HEK293 (cell line): ENCODE measurements at regions not wholly inside any gene's neighbourhood (a gene's known extent, or its start where the extent isn't known, plus 50 kb on each side); places are given as distances from the start of the nearest gene placed in this dataset.

Experiments
- CTCF ChIA-PET: fragments of 350-600 bp; formaldehyde crosslinking; extraction: SDS; loops from one replicate; lab custom pipeline; 2021; ENCODE audit warnings: antibody characterized with exemption; lab: Yijun Ruan, JAX
- POLR2A ChIA-PET: fragments of 300-600 bp; formaldehyde crosslinking; extraction: SDS; loops from one replicate; lab custom pipeline; 2020; ENCODE audit warnings: antibody characterized with exemption, inconsistent platforms; lab: Yijun Ruan, JAX
- H3K27ac ChIP-seq: fragments of 200-500 bp; sonication (Bioruptor generic); 2 replicates; pipeline ENCODE4 v1.5.1; 2014; ENCODE audit warnings: low read depth, low read length, control low read depth, inconsistent platforms; ENCODE audit errors: extremely low read depth
- H3K36me3 ChIP-seq, 2 experiments: fragments of 200-500 bp in 1 of 2; sonication (Bioruptor generic) in 1 of 2; 1 replicate in 1 of 2; 2 replicates in 1 of 2; pipeline ENCODE4 v1.5.1; 2014 to 2017; ENCODE audit warnings: inconsistent platforms in 2 of 2, low read length in 2 of 2; ENCODE audit not compliant: control insufficient read depth in 2 of 2, insufficient read depth in 1 of 2
- H3K4me1 ChIP-seq: fragments of 200-500 bp; sonication (Bioruptor generic); 2 replicates; pipeline ENCODE4 v1.5.1; 2014; ENCODE audit warnings: mild to moderate bottlenecking, low read length, inconsistent platforms; ENCODE audit not compliant: control insufficient read depth, insufficient read depth
- H3K4me3 ChIP-seq: 2 replicates; pipeline ENCODE4 v1.5.1; 2011; ENCODE audit warnings: low read depth, mild to moderate bottlenecking, control low read depth, low read length, moderate library complexity
- H3K9me3 ChIP-seq: fragments of 200-500 bp; sonication (Bioruptor generic); 2 replicates; pipeline ENCODE4 v1.5.1; 2014; ENCODE audit warnings: low read depth, low read length, inconsistent platforms; ENCODE audit not compliant: control insufficient read depth, insufficient read depth
- BCL6B ChIP-seq: fragments of 450-650 bp; formaldehyde crosslinking; IDR thresholded peaks from 2 replicates; pipeline ENCODE4 v1.5.1; 2017; ENCODE audit warnings: missing biosample characterization, missing genetic modification characterization
- EGR2 ChIP-seq: fragments of 450-650 bp; formaldehyde crosslinking; IDR thresholded peaks from 2 replicates; pipeline ENCODE4 v1.5.1; 2016; ENCODE audit warnings: low read depth, missing biosample characterization, missing genetic modification characterization
- KLF8 ChIP-seq: fragments of 450-650 bp; formaldehyde crosslinking; IDR thresholded peaks from 2 replicates; pipeline ENCODE4 v1.5.1; 2016; ENCODE audit warnings: missing biosample characterization, missing genetic modification characterization
- MYNN ChIP-seq: fragments of 450-650 bp; formaldehyde crosslinking; IDR thresholded peaks from 2 replicates; pipeline ENCODE4 v1.5.1; 2016; ENCODE audit warnings: missing biosample characterization, missing genetic modification characterization, borderline replicate concordance
- SALL2 ChIP-seq: fragments of 450-650 bp; formaldehyde crosslinking; IDR thresholded peaks from 2 replicates; pipeline ENCODE4 v1.5.0; 2017; ENCODE audit warnings: missing biosample characterization, mild to moderate bottlenecking, missing genetic modification characterization, borderline replicate concordance
- ZBTB10 ChIP-seq: fragments of 450-650 bp; formaldehyde crosslinking; IDR thresholded peaks from 2 replicates; pipeline ENCODE4 v1.5.1; 2016; ENCODE audit warnings: missing biosample characterization, missing genetic modification characterization
- ZBTB21 ChIP-seq: fragments of 450-650 bp; formaldehyde crosslinking; IDR thresholded peaks from 2 replicates; pipeline ENCODE4 v1.5.1; 2017; ENCODE audit warnings: missing biosample characterization, missing genetic modification characterization
- ZNF132 ChIP-seq: fragments of 450-650 bp; formaldehyde crosslinking; IDR thresholded peaks from 2 replicates; pipeline ENCODE4 v1.5.1; 2017; ENCODE audit warnings: missing biosample characterization, missing genetic modification characterization, borderline replicate concordance
- ZNF16 ChIP-seq: fragments of 450-650 bp; formaldehyde crosslinking; IDR thresholded peaks from 2 replicates; pipeline ENCODE4 v1.5.1; 2016; ENCODE audit warnings: low read depth, missing biosample characterization, missing genetic modification characterization
- ZNF175 ChIP-seq: fragments of 450-650 bp; formaldehyde crosslinking; IDR thresholded peaks from 2 replicates; pipeline ENCODE4 v1.5.1; 2016; ENCODE audit warnings: missing biosample characterization, missing genetic modification characterization
- ZNF214 ChIP-seq: fragments of 450-650 bp; formaldehyde crosslinking; IDR thresholded peaks from 2 replicates; pipeline ENCODE4 v1.5.1; 2017; ENCODE audit warnings: missing biosample characterization, mild to moderate bottlenecking, missing genetic modification characterization, borderline replicate concordance
- ZNF221 ChIP-seq: fragments of 450-650 bp; formaldehyde crosslinking; IDR thresholded peaks from 2 replicates; pipeline ENCODE4 v1.5.1; 2017; ENCODE audit warnings: missing biosample characterization, missing genetic modification characterization, borderline replicate concordance
- ZNF280D ChIP-seq: fragments of 450-650 bp; formaldehyde crosslinking; IDR thresholded peaks from 2 replicates; pipeline ENCODE4 v1.5.1; 2016; ENCODE audit warnings: missing biosample characterization, missing genetic modification characterization
- ZNF37A ChIP-seq: fragments of 450-650 bp; IDR thresholded peaks from 2 replicates; pipeline ENCODE4 v1.5.1; 2018; ENCODE audit warnings: missing biosample characterization, missing genetic modification characterization
- ZNF449 ChIP-seq: fragments of 450-650 bp; formaldehyde crosslinking; IDR thresholded peaks from 2 replicates; pipeline ENCODE4 v1.5.1; 2017; ENCODE audit warnings: missing biosample characterization, mild to moderate bottlenecking, missing genetic modification characterization, moderate library complexity
- ZNF610 ChIP-seq: fragments of 450-650 bp; formaldehyde crosslinking; IDR thresholded peaks from 2 replicates; pipeline ENCODE4 v1.5.1; 2016; ENCODE audit warnings: missing biosample characterization, missing genetic modification characterization, borderline replicate concordance
- ZNF660 ChIP-seq: fragments of 450-650 bp; IDR thresholded peaks from 2 replicates; pipeline ENCODE4 v1.5.1; 2018; ENCODE audit warnings: missing biosample characterization, mild to moderate bottlenecking, missing genetic modification characterization
- ZNF747 ChIP-seq: fragments of 450-650 bp; formaldehyde crosslinking; IDR thresholded peaks from 2 replicates; pipeline ENCODE4 v1.5.1; 2016; ENCODE audit warnings: missing biosample characterization, missing genetic modification characterization
- ZSCAN30 ChIP-seq: fragments of 450-650 bp; IDR thresholded peaks from 2 replicates; pipeline ENCODE4 v1.5.1; 2018; ENCODE audit warnings: missing biosample characterization, mild to moderate bottlenecking, missing genetic modification characterization, moderate library complexity

- POLR2A ChIA-PET: no interaction called here
- Histone ChIP-seq H3K9me3 (no peaks in the 10 kb centered on the region), H3K4me1 (no peaks in the 10 kb centered on the region), H3K36me3 (no peaks in the 10 kb centered on the region), H3K27ac (no peak overlapping the region), H3K4me3 (no peak overlapping the region)
- TF ChIP-seq BCL6B (tag by site-specific recombination) (no peak), ZNF660 (tag by site-specific recombination) (no peak), ZNF221 (no peak), ZNF747 (tag by site-specific recombination) (no peak)
- CTCF ChIA-PET: no interaction called here
Observed at GRCh38 chr3:146339349-146339748, 88.4 kb upstream of the PLSCR4 start.

GRCh38 chr3:146337991-146338390 is 87.1 kb upstream of the PLSCR4 start:
- no peak overlapping the region for H3K27ac ChIP-seq
- ChIA-PET POLR2A (no interaction called here), CTCF (no interaction called here)
- H3K36me3 ChIP-seq: no peaks in the 10 kb centered on the region
- TF ChIP-seq ZNF16 (tag by site-specific recombination) (no peak), ZBTB10 (no peak), ZNF610 (no peak), SALL2 (tag by site-specific recombination) (no peak), ZNF280D (no peak)
- no peaks in the 10 kb centered on the region for H3K4me1 ChIP-seq
- H3K9me3 ChIP-seq: no peaks in the 10 kb centered on the region
- H3K4me3 ChIP-seq: no peak overlapping the region

- ChIA-PET POLR2A (no interaction called here), CTCF (no interaction called here)
- Histone ChIP-seq H3K9me3 (no peaks in the 10 kb centered on the region), H3K4me1 (no peaks in the 10 kb centered on the region), H3K4me3 (no peak overlapping the region), H3K27ac (no peak overlapping the region), H3K36me3 (no peaks in the 10 kb centered on the region)
- TF ChIP-seq ZNF214 (tag by site-specific recombination) (no peak), ZBTB21 (tag by site-specific recombination) (no peak)
Observed at GRCh38 chr3:146335386-146335785, 84.5 kb upstream of the PLSCR4 start.

- Histone ChIP-seq H3K4me1 (no peaks in the 10 kb centered on the region), H3K9me3 (no peaks in the 10 kb centered on the region), H3K4me3 (no peak overlapping the region), H3K27ac (no peak overlapping the region), H3K36me3 (no peaks in the 10 kb centered on the region)
- POLR2A ChIA-PET: no interaction called here
- CTCF ChIA-PET: no interaction called here
- TF ChIP-seq MYNN (tag by site-specific recombination) (no peak), ZNF175 (no peak), ZSCAN30 (tag by site-specific recombination) (no peak), ZNF449 (tag by site-specific recombination) (no peak), ZNF132 (tag by site-specific recombination) (no peak), KLF8 (tag by site-specific recombination) (no peak), ZNF37A (tag by site-specific recombination) (no peak), EGR2 (tag by site-specific recombination) (no peak)
Observed at GRCh38 chr3:146334151-146334550, 83.2 kb upstream of the PLSCR4 start.
